CD14-positive monocyte (primary cell): ENCODE measurements at regions not wholly inside any gene's neighbourhood (a gene's known extent, or its start where the extent isn't known, plus 50 kb on each side); places are given as distances from the start of the nearest gene placed in this dataset.

Experiments used
- DNase-seq, 3 donors: peaks; one replicate each; pipeline ENCODE4 v3.0.0-alpha.2; 2011 to 2022
- H2AFZ ChIP-seq: 2 replicates; pipeline ENCODE4 v1.6.0; 2012; ENCODE audit warnings: mild to moderate bottlenecking, low read depth, low read length, inconsistent platforms; ENCODE audit not compliant: insufficient read depth, poor library complexity, severe bottlenecking
- H3K27ac ChIP-seq, 2 donors: 1 replicate in 1 of 2; 2 replicates in 1 of 2; pipeline ENCODE4 v1.5.1; 2012 to 2013; ENCODE audit warnings: low read length in 2 of 2, control low read depth in 1 of 2, inconsistent platforms in 1 of 2, low read depth in 1 of 2, mild to moderate bottlenecking in 1 of 2
- H3K27me3 ChIP-seq, 2 donors: one replicate each; pipeline versions ENCODE4 v1.6.0 to v1.6.1; 2011 to 2013; ENCODE audit warnings: low read length in 2 of 2; ENCODE audit not compliant: control insufficient read depth in 2 of 2, insufficient read depth in 2 of 2
- H3K36me3 ChIP-seq, 2 donors: replicated peaks in 1 of 2; 1 replicate in 1 of 2; 2 replicates in 1 of 2; pipeline versions ENCODE4 v1.5.1 to v1.6.1; 2012 to 2013; ENCODE audit warnings: low read length in 2 of 2, control low read depth in 1 of 2, inconsistent platforms in 1 of 2, mild to moderate bottlenecking in 1 of 2; ENCODE audit not compliant: insufficient read depth in 2 of 2, control insufficient read depth in 1 of 2
- H3K4me1 ChIP-seq, 2 donors: 1 replicate in 1 of 2; 2 replicates in 1 of 2; pipeline versions ENCODE4 v1.5.1 to v1.6.1; 2012 to 2013; ENCODE audit warnings: low read length in 2 of 2, control low read depth in 1 of 2, inconsistent platforms in 1 of 2, mild to moderate bottlenecking in 1 of 2, moderate library complexity in 1 of 2; ENCODE audit not compliant: insufficient read depth in 2 of 2, control insufficient read depth in 1 of 2
- H3K4me2 ChIP-seq: replicated peaks from 2 replicates; pipeline ENCODE3; 2012; ENCODE audit warnings: low read length, moderate library complexity, mild to moderate bottlenecking; ENCODE audit not compliant: poor library complexity, severe bottlenecking; ENCODE audit errors: extremely low read depth
- H3K4me3 ChIP-seq, 3 experiments: fragments of 200-600 bp in 1 of 3; sonication (generic) in 1 of 3; replicated peaks in 1 of 3; 1 replicate in 2 of 3; 2 replicates in 1 of 3; pipeline ENCODE4 v1.5.1; 2011 to 2013; ENCODE audit warnings: low read length in 3 of 3, mild to moderate bottlenecking in 3 of 3, control low read depth in 2 of 3, low read depth in 2 of 3, inconsistent platforms in 1 of 3, moderate library complexity in 1 of 3
- H3K79me2 ChIP-seq: 2 replicates; pipeline ENCODE4 v1.6.0; 2012; ENCODE audit warnings: mild to moderate bottlenecking, control low read depth, inconsistent platforms, low read length, moderate library complexity; ENCODE audit not compliant: insufficient read depth
- H3K9ac ChIP-seq: 2 replicates; pipeline ENCODE4 v1.6.0; 2017; ENCODE audit warnings: low read length, mild to moderate bottlenecking; ENCODE audit not compliant: insufficient read depth, poor library complexity, severe bottlenecking
- H3K9me3 ChIP-seq, 2 donors: replicated peaks in 1 of 2; 1 replicate in 1 of 2; 2 replicates in 1 of 2; pipeline versions ENCODE4 v1.5.1 to v1.6.1; 2012 to 2013; ENCODE audit warnings: low read length in 2 of 2, control low read depth in 1 of 2; ENCODE audit not compliant: control insufficient read depth in 1 of 2, insufficient read depth in 1 of 2
- H4K20me1 ChIP-seq: 2 replicates; pipeline ENCODE4 v1.6.0; 2012; ENCODE audit warnings: mild to moderate bottlenecking, low read length, control low read depth, moderate library complexity; ENCODE audit not compliant: insufficient read depth
- H3K27ac Mint-ChIP-seq, 7 donors: one replicate each; pipeline ENCODE4 v1.8.0; 2020; ENCODE audit warnings: mild to moderate bottlenecking in 7 of 7, mixed read lengths in 7 of 7, moderate library complexity in 6 of 7, inconsistent platforms in 2 of 7
- H3K27me3 Mint-ChIP-seq, 3 donors: one replicate each; pipeline ENCODE4 v1.8.0; 2021 to 2022; ENCODE audit warnings: low read depth in 3 of 3, mild to moderate bottlenecking in 3 of 3, mixed read lengths in 3 of 3, moderate library complexity in 3 of 3, inconsistent platforms in 1 of 3
- H3K36me3 Mint-ChIP-seq, 2 donors: one replicate each; pipeline ENCODE4 v1.8.0; 2020; ENCODE audit warnings: mixed read lengths in 2 of 2, inconsistent platforms in 1 of 2, mild to moderate bottlenecking in 1 of 2
- H3K4me1 Mint-ChIP-seq: one replicate; pipeline ENCODE4 v1.8.0; 2020; ENCODE audit warnings: mild to moderate bottlenecking, mixed read lengths
- H3K4me3 Mint-ChIP-seq, 2 donors: one replicate each; pipeline ENCODE4 v1.8.0; 2020; ENCODE audit warnings: mild to moderate bottlenecking in 2 of 2, mixed read lengths in 2 of 2, moderate library complexity in 1 of 2
- H3K9me3 Mint-ChIP-seq, 7 donors: one replicate each; pipeline ENCODE4 v1.8.0; 2020 to 2022; ENCODE audit warnings: mixed read lengths in 7 of 7, mild to moderate bottlenecking in 6 of 7, moderate library complexity in 6 of 7, inconsistent platforms in 2 of 7
- WGBS: methylation state at CpG from one replicate; pipeline ENCODE4 v1.1.5; 2013; ENCODE audit warnings: missing lambda C conversion rate; ENCODE audit not compliant: insufficient coverage; 5-methylcytosine and 5-hydroxymethylcytosine counted together
- intact Hi-C, 2 donors: fragments of 100-400 bp; cut with micrococcal nuclease; formaldehyde crosslinking; loops; one replicate each; pipeline versions ENCODE4 v1.15.0 to v1.15.1; 2023
- TF ChIP-seq, protein P1 (sequence below): fragments of 200-600 bp; IDR thresholded peaks from one replicate; pipeline ENCODE4 v1.8.0; 2022; ENCODE audit warnings: antibody characterized with exemption, mild to moderate bottlenecking

DNA sequence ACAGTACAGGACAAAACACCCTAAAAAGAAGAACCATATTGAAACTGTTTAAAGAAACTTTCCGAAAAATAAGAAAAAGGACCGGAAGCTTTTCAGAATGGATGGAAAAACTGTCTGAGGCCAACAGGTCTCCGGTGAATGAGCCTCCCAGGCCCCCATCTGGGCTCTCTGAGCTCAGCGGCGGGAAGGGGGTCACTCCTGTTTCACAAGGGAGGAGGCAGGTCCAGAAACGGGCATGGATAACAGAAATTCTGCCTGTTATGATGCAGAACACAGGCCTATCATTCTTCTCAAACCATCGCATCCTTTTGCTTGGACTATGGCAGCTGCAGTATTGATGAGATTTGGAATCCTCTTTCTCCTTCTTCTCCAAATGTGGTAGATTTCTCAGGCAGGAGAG lies 58.9 kb upstream of the SHH start:
- no peak overlapping the region for H2AFZ ChIP-seq
- Mint-ChIP-seq H3K4me3 (no peak overlapping the region), H3K4me1 (peaks cover 4% of the 10 kb centered on the region), H3K27me3 (peaks cover 0 to 15% (median 3%) of the 10 kb centered on the region in 3 donors), H3K27ac (peak overlapping the region in 1 of 7 donors; percentile 15), H3K36me3 (no peaks in the 10 kb centered on the region), H3K9me3 (peaks cover 0 to 4% (median 2%) of the 10 kb centered on the region in 7 donors)
- no peaks in the 10 kb centered on the region for H4K20me1 ChIP-seq
- no peaks in the 10 kb centered on the region for H3K36me3 ChIP-seq
- no peaks in the 10 kb centered on the region for H3K79me2 ChIP-seq
- no peak overlapping the region for H3K4me3 ChIP-seq
- no peak overlapping the region for H3K27ac ChIP-seq
- TF ChIP-seq, protein P1, sequence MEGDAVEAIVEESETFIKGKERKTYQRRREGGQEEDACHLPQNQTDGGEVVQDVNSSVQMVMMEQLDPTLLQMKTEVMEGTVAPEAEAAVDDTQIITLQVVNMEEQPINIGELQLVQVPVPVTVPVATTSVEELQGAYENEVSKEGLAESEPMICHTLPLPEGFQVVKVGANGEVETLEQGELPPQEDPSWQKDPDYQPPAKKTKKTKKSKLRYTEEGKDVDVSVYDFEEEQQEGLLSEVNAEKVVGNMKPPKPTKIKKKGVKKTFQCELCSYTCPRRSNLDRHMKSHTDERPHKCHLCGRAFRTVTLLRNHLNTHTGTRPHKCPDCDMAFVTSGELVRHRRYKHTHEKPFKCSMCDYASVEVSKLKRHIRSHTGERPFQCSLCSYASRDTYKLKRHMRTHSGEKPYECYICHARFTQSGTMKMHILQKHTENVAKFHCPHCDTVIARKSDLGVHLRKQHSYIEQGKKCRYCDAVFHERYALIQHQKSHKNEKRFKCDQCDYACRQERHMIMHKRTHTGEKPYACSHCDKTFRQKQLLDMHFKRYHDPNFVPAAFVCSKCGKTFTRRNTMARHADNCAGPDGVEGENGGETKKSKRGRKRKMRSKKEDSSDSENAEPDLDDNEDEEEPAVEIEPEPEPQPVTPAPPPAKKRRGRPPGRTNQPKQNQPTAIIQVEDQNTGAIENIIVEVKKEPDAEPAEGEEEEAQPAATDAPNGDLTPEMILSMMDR, result no peak
- no peak overlapping the region for H3K4me2 ChIP-seq
- H3K4me1 ChIP-seq, result no peaks in the 10 kb centered on the region
- no peak overlapping the region for H3K9ac ChIP-seq
- DNase-seq, result no peak
- H3K9me3 ChIP-seq, result no peaks in the 10 kb centered on the region
- H3K27me3 ChIP-seq, result no peaks in the 10 kb centered on the region
- 97% methylated on average over 3 of the region's 7 CpGs for WGBS
- intact Hi-C loops, result no loop called here

DNA sequence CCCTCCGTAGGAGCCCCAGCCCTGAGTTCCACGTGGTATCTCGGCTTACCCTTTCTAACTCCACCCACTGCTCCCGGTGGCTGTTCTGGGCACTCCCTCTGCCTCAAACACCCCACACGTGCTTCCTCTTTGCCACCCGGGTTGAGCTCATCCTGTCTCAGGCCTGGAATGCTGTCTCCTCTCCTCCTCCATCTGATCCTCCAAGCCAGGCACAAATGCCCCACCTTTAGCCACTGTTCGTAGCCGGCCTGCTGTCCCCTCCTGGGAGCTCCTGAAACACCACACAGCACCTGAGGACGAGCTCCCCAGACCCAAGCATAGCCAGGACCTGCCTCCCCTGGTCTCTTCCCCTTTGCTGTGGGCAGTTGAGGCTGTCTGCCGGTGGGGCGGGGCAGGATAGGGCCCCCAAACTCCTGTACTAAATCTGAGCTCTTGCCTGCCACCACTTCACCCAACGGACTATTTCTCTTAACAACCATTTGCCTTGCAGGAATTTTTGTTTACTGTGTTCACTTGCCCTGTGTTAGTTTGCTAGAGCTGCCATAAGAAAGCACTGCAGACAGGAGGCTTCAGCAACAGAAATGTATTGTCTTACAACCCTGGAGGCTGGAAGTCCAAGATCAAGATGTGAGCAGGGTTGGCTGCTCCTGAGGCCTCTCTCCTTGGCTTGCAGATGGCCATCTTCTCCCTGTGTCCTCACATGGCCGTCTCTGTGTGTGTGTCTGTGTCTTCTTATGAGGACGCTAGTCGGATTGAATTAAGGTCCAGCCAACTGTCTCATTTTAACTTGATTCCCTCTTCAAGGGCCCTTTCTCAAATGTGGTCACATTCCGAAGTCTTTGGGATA lies 58.3 kb upstream of the SHH start:
- H3K4me3 Mint-ChIP-seq, result no peak overlapping the region
- no peak overlapping the region for H2AFZ ChIP-seq
- no peak overlapping the region for H3K27ac ChIP-seq
- no peak overlapping the region for H3K4me3 ChIP-seq
- DNase-seq, result no peak
- 66% methylated on average over 10 of the region's 16 CpGs for WGBS
- no peak overlapping the region for H3K9ac ChIP-seq
- H3K9me3 ChIP-seq, result no peaks in the 10 kb centered on the region
- H4K20me1 ChIP-seq, result no peaks in the 10 kb centered on the region
- no peaks in the 10 kb centered on the region for H3K36me3 Mint-ChIP-seq
- peaks cover 0 to 4% (median 2%) of the 10 kb centered on the region in 7 donors for H3K9me3 Mint-ChIP-seq
- H3K27me3 ChIP-seq, result no peaks in the 10 kb centered on the region
- no peaks in the 10 kb centered on the region for H3K79me2 ChIP-seq
- peaks cover 0 to 18% (median 3%) of the 10 kb centered on the region in 3 donors for H3K27me3 Mint-ChIP-seq
- no peak overlapping the region for H3K4me2 ChIP-seq
- H3K4me1 Mint-ChIP-seq, result peaks cover 4% of the 10 kb centered on the region
- H3K4me1 ChIP-seq, result no peaks in the 10 kb centered on the region
- H3K27ac Mint-ChIP-seq, result peak overlapping the region in 1 of 7 donors; percentile 66
- H3K36me3 ChIP-seq, result no peaks in the 10 kb centered on the region
- TF ChIP-seq, protein P1, result no peak
- intact Hi-C loops, result no loop called here
